Endothelial cell of umbilical vein (primary cell): ENCODE measurements at regions not wholly inside any gene's neighbourhood (a gene's known extent, or its start where the extent isn't known, plus 50 kb on each side); places are given as distances from the start of the nearest gene placed in this dataset.

Experiments
- CTCF ChIP-seq, 2 donors: IDR thresholded peaks; 1 replicate in 1 of 2; 2 replicates in 1 of 2; pipeline ENCODE4 v1.5.1; 2011; ENCODE audit warnings: low read length in 2 of 2, mild to moderate bottlenecking in 2 of 2, moderate library complexity in 2 of 2, control low read depth in 1 of 2, inconsistent platforms in 1 of 2, low read depth in 1 of 2; ENCODE audit not compliant: insufficient read depth in 1 of 2; ENCODE audit errors: extremely low read depth in 1 of 2
- EZH2 ChIP-seq: IDR thresholded peaks from 2 replicates; pipeline ENCODE4 v1.6.1; 2012; ENCODE audit warnings: borderline replicate concordance, low read depth, mild to moderate bottlenecking, moderate library complexity, low read length, inconsistent platforms; ENCODE audit not compliant: severe bottlenecking
- JUN ChIP-seq: IDR thresholded peaks from 2 replicates; pipeline ENCODE4 v1.6.1; 2011; ENCODE audit warnings: borderline replicate concordance, low read depth; ENCODE audit not compliant: insufficient read length, insufficient read depth
- MYC ChIP-seq: IDR thresholded peaks from one replicate; pipeline ENCODE4 v1.6.1; 2011; ENCODE audit warnings: mild to moderate bottlenecking, low read depth, low read length
- POLR2A ChIP-seq: IDR thresholded peaks from 2 replicates; pipeline ENCODE4 v1.6.1; 2012; ENCODE audit warnings: low read depth, mild to moderate bottlenecking, control low read depth, low read length
- POLR2AphosphoS5 ChIP-seq: IDR thresholded peaks from 2 replicates; pipeline ENCODE4 v1.6.1; 2012; ENCODE audit warnings: low read depth, mild to moderate bottlenecking, control low read depth, low read length, moderate library complexity; ENCODE audit not compliant: insufficient read depth

DNA sequence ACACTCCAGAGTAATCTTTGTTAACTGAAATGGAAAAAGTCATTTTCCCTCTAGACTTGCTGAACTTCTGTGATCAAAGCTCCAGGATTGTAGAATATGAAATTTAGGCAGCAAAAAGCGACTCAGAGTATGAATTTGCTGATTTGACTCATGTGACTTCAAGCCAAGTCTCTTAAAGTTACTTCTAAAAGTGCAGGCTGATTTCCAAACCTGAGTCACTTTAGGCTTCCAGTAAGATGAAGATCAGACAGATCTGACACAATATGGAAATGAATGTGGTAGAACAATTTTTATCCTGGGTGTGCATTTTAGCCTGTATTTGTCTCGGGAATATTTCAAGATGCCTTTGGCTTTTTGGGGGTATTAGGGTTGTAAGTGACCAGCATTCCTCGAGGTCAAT, 151.0 kb upstream of the TMTC4 start:
- no peak for TF ChIP-seq CTCF (IDR thresholded peaks at IDR 0.05; ENCODE audit: extremely low read depth in 1 of 2, insufficient read depth in 1 of 2, low read depth in 1 of 2, low read length in 2 of 2)
- no peak for TF ChIP-seq POLR2AphosphoS5
- TF ChIP-seq POLR2A = no peak
- TF ChIP-seq EZH2 = no peak
- no peak for TF ChIP-seq JUN
- no peak for TF ChIP-seq MYC
